Esophagus squamous epithelium (tissue), 4 donors: ENCODE measurements at regions not wholly inside any gene's neighbourhood (a gene's known extent, or its start where the extent isn't known, plus 50 kb on each side); places are given as distances from the start of the nearest gene placed in this dataset.

Source experiments
- CTCF ChIP-seq, 6 experiments: fragments of 450-650 bp in 4 of 6; fragments of 200-600 bp in 2 of 6; sonication (generic) in 2 of 6; IDR thresholded peaks; one replicate each; pipeline ENCODE4 v1.5.1; 2016 to 2019; ENCODE audit warnings: antibody characterized with exemption in 6 of 6, mild to moderate bottlenecking in 4 of 6, moderate library complexity in 4 of 6
- POLR2A ChIP-seq, 4 donors: fragments of 450-650 bp; IDR thresholded peaks; one replicate each; pipeline ENCODE4 v1.6.1; 2017; ENCODE audit warnings: antibody characterized with exemption in 4 of 4, mild to moderate bottlenecking in 4 of 4, moderate library complexity in 3 of 4

GRCh38 chr7:16356301-16356958 lies 64.9 kb downstream of the CRPPA start:
- TF ChIP-seq CTCF (IDR thresholded peaks at IDR 0.05) (no peak), POLR2A (IDR thresholded peaks at IDR 0.05) (no peak)
